Stimulated activated CD4-positive, alpha-beta T cell treated with anti-CD3 and anti-CD28 coated beads, Interleukin-4, amount 100 ng/mL, for 1 hour (primary cell): ENCODE measurements at regions not wholly inside any gene's neighbourhood (a gene's known extent, or its start where the extent isn't known, plus 50 kb on each side); places are given as distances from the start of the nearest gene placed in this dataset.

ENCODE experiments used
- DNase-seq: peaks from one replicate; pipeline ENCODE4 v3.0.0-alpha.2; 2020

- peak; percentile 37 for DNase-seq
These were observed 382.6 kb upstream of the DCN start for GRCh38 chr12:91565246-91565645.

- DNase-seq = no peak
These were observed 380.6 kb upstream of the DCN start for GRCh38 chr12:91563011-91563765.

GRCh38 chr12:91562476-91562875 lies 379.9 kb upstream of the DCN start:
- DNase-seq = no peak

GRCh38 chr12:91561958-91562325 lies 379.3 kb upstream of the DCN start:
- no peak for DNase-seq

GRCh38 chr12:91561301-91561957 lies 378.8 kb upstream of the DCN start:
- DNase-seq = no peak

- no peak for DNase-seq
These were observed 374.3 kb upstream of the DCN start for GRCh38 chr12:91556909-91557308.

GRCh38 chr12:91555436-91556415 lies 373.1 kb upstream of the DCN start:
- no peak for DNase-seq

GRCh38 chr12:91551927-91552326 lies 369.3 kb upstream of the DCN start:
- DNase-seq = no peak

GRCh38 chr12:91551242-91551641 lies 368.6 kb upstream of the DCN start:
- DNase-seq = no peak

GRCh38 chr12:91542666-91543065 lies 360.0 kb upstream of the DCN start:
- no peak for DNase-seq

- no peak for DNase-seq
These were observed 359.4 kb upstream of the DCN start for GRCh38 chr12:91542067-91542466.

- DNase-seq = no peak
These were observed 355.8 kb upstream of the DCN start for GRCh38 chr12:91538418-91538817.

GRCh38 chr12:91533366-91533765 lies 350.7 kb upstream of the DCN start:
- no peak for DNase-seq

- DNase-seq = no peak
These were observed 347.2 kb upstream of the DCN start for GRCh38 chr12:91529829-91530228.

- no peak for DNase-seq
These were observed 341.2 kb upstream of the DCN start for GRCh38 chr12:91523831-91524230.

- no peak for DNase-seq
These were observed 334.1 kb upstream of the DCN start for GRCh38 chr12:91516695-91517047.

- no peak for DNase-seq
These were observed 333.5 kb upstream of the DCN start for GRCh38 chr12:91515944-91516694.

GRCh38 chr12:91513313-91513712 lies 330.7 kb upstream of the DCN start:
- no peak for DNase-seq

- DNase-seq = no peak
These were observed 329.3 kb upstream of the DCN start for GRCh38 chr12:91511795-91512420.

- no peak for DNase-seq
These were observed 325.1 kb upstream of the DCN start for GRCh38 chr12:91507754-91508153.

GRCh38 chr12:91506452-91506851 lies 323.8 kb upstream of the DCN start:
- no peak for DNase-seq

GRCh38 chr12:91505006-91505405 lies 322.4 kb upstream of the DCN start:
- DNase-seq = no peak
